ENCODE measurements at regions not wholly inside any gene's neighbourhood (a gene's known extent, or its start where the extent isn't known, plus 50 kb on each side); places are given as distances from the start of the nearest gene placed in this dataset.
A peak's percentile ranks its signal among the peaks of the same experiment; 100 is the strongest.

DNA sequence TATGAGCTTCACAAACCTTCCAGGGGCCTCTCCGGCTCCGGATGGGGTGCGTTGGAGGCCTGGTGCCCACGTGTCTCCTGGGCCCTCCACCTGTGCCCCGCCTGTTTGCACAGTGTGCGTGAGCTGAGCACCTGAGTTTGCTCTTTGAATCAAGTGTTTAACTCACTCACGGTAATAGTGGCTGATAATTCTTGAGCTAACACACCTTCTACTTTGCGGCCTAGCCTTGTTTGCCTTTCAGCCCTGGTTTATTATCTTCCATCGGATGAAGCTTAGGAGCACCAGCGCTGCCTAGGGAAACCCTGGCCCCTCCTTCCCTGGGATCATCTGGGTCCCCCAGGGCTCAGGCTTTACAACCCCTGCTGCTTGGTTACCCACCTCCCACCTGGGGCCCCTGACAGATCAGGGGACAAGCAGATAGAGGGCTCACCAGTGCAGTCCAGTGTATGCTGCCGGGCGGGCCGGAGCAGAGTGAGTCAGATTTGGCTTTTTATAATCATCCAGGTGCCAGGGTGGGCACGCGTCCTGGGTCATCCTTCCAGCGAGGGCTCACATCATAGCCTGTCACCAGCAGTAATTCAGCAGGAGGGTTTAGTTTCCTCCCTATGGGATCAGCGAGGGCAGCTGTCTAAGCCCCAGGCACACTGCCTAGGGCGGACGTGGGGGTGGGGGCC lies 62.8 kb upstream of the RFLNA start:
- dilution Hi-C loops (cut with MboI; ENCODE audit: extremely low pct_ligation_motif_present, low sequenced_read_pairs): no loop called here
- FAIRE-seq (no peak), DNase-seq (ENCODE audit: low read depth, low spot score) (no peak)
- no peak overlapping the region for H3K4me3 ChIP-seq (ENCODE audit: control insufficient read depth in 2 of 3, extremely low read depth in 1 of 3, insufficient read depth in 2 of 3, low read depth in 1 of 3, low read length in 3 of 3)
- H4K20me1 ChIP-seq (ENCODE audit: control insufficient read depth, extremely low read depth, insufficient read depth, low read length): no peaks in the 10 kb centered on the region
- no peaks in the 10 kb centered on the region for H3K27me3 ChIP-seq (ENCODE audit: control insufficient read depth, extremely low read depth, insufficient read depth, low read length)
- H3K36me3 ChIP-seq (ENCODE audit: control insufficient read depth in 2 of 2, extremely low read depth in 1 of 2, insufficient read depth in 2 of 2, low read length in 2 of 2): no peaks in the 10 kb centered on the region
- H3K4me1 ChIP-seq (ENCODE audit: control insufficient read depth, extremely low read depth, insufficient read depth, low read length): peaks cover 30% of the 10 kb centered on the region
- peak overlapping the region; percentile 20 for H2AFZ ChIP-seq (ENCODE audit: control insufficient read depth, low read length)
- H3K79me2 ChIP-seq (ENCODE audit: control insufficient read depth, insufficient read depth, low read length): no peaks in the 10 kb centered on the region
- no peak overlapping the region for H3K4me2 ChIP-seq (ENCODE audit: control insufficient read depth, extremely low read depth, insufficient read depth, low read depth, low read length)
- TF ChIP-seq, protein P1, sequence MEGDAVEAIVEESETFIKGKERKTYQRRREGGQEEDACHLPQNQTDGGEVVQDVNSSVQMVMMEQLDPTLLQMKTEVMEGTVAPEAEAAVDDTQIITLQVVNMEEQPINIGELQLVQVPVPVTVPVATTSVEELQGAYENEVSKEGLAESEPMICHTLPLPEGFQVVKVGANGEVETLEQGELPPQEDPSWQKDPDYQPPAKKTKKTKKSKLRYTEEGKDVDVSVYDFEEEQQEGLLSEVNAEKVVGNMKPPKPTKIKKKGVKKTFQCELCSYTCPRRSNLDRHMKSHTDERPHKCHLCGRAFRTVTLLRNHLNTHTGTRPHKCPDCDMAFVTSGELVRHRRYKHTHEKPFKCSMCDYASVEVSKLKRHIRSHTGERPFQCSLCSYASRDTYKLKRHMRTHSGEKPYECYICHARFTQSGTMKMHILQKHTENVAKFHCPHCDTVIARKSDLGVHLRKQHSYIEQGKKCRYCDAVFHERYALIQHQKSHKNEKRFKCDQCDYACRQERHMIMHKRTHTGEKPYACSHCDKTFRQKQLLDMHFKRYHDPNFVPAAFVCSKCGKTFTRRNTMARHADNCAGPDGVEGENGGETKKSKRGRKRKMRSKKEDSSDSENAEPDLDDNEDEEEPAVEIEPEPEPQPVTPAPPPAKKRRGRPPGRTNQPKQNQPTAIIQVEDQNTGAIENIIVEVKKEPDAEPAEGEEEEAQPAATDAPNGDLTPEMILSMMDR (optimal IDR thresholded peaks at IDR 0.05 in 1 of 3, IDR thresholded peaks at IDR 0.05 in 1 of 3, conservative IDR thresholded peaks at IDR 0.05 in 1 of 3; ENCODE audit: extremely low read depth in 1 of 3, insufficient read depth in 2 of 3, low read length in 3 of 3): no peak
- TF ChIP-seq EZH2 (IDR thresholded peaks at IDR 0.05; ENCODE audit: low read length): no peak
- no peaks in the 10 kb centered on the region for H3K9me1 ChIP-seq (ENCODE audit: control insufficient read depth, extremely low read depth, insufficient read depth, low read length)
- peak overlapping the region; percentile 87 for H3K27ac ChIP-seq (ENCODE audit: control insufficient read depth, insufficient read depth, low read length)
- no peak overlapping the region for H3K9ac ChIP-seq (ENCODE audit: control insufficient read depth, extremely low read depth, insufficient read depth, low read length)
- no peaks in the 10 kb centered on the region for H3K9me3 ChIP-seq (ENCODE audit: control insufficient read depth, low read depth, low read length)

DNA sequence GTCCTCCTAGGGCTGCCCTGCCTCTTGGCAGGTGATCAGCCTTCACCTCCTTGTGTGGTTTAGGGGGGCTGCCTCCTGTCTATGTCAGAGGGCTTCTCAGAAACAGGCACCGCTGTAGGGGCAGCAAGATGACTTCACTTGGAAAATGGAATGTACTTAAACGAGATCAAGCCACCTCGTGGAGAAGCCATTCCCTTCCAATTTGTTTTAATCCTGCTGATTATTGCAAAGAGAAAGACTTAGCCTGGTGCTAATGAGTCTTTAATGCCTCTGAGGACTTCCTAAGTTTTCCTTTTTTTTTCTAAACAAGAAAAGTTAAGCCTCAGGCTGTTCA lies 62.3 kb upstream of the RFLNA start:
- no peaks in the 10 kb centered on the region for H4K20me1 ChIP-seq (ENCODE audit: control insufficient read depth, extremely low read depth, insufficient read depth, low read length)
- no peak overlapping the region for H3K4me2 ChIP-seq (ENCODE audit: control insufficient read depth, extremely low read depth, insufficient read depth, low read depth, low read length)
- H3K27me3 ChIP-seq (ENCODE audit: control insufficient read depth, extremely low read depth, insufficient read depth, low read length): no peaks in the 10 kb centered on the region
- dilution Hi-C loops (cut with MboI; ENCODE audit: extremely low pct_ligation_motif_present, low sequenced_read_pairs): no loop called here
- TF ChIP-seq, protein P1 (optimal IDR thresholded peaks at IDR 0.05 in 1 of 3, IDR thresholded peaks at IDR 0.05 in 1 of 3, conservative IDR thresholded peaks at IDR 0.05 in 1 of 3; ENCODE audit: extremely low read depth in 1 of 3, insufficient read depth in 2 of 3, low read length in 3 of 3): no peak
- TF ChIP-seq EZH2 (IDR thresholded peaks at IDR 0.05; ENCODE audit: low read length): no peak
- no peaks in the 10 kb centered on the region for H3K79me2 ChIP-seq (ENCODE audit: control insufficient read depth, insufficient read depth, low read length)
- no peaks in the 10 kb centered on the region for H3K9me1 ChIP-seq (ENCODE audit: control insufficient read depth, extremely low read depth, insufficient read depth, low read length)
- no peak for DNase-seq (ENCODE audit: low read depth, low spot score)
- H3K4me3 ChIP-seq (ENCODE audit: control insufficient read depth in 2 of 3, extremely low read depth in 1 of 3, insufficient read depth in 2 of 3, low read depth in 1 of 3, low read length in 3 of 3): no peak overlapping the region
- peak overlapping the region; percentile 87 for H3K27ac ChIP-seq (ENCODE audit: control insufficient read depth, insufficient read depth, low read length)
- H3K4me1 ChIP-seq (ENCODE audit: control insufficient read depth, extremely low read depth, insufficient read depth, low read length): peaks cover 32% of the 10 kb centered on the region
- peak; percentile 51 for FAIRE-seq
- H2AFZ ChIP-seq (ENCODE audit: control insufficient read depth, low read length): peak overlapping the region; percentile 20
- no peak overlapping the region for H3K9ac ChIP-seq (ENCODE audit: control insufficient read depth, extremely low read depth, insufficient read depth, low read length)
- H3K36me3 ChIP-seq (ENCODE audit: control insufficient read depth in 2 of 2, extremely low read depth in 1 of 2, insufficient read depth in 2 of 2, low read length in 2 of 2): no peaks in the 10 kb centered on the region
- H3K9me3 ChIP-seq (ENCODE audit: control insufficient read depth, low read depth, low read length): no peaks in the 10 kb centered on the region

Measured in keratinocyte (primary cell).